HL-60 (cell line): ENCODE measurements at regions not wholly inside any gene's neighbourhood (a gene's known extent, or its start where the extent isn't known, plus 50 kb on each side); places are given as distances from the start of the nearest gene placed in this dataset.

Experiments used
- CTCF ChIP-seq: IDR thresholded peaks from one replicate; pipeline ENCODE4 v1.5.1; 2011; ENCODE audit warnings: low read length, control low read depth, inconsistent platforms; ENCODE audit not compliant: insufficient read depth
- GABPA ChIP-seq: IDR thresholded peaks from 2 replicates; pipeline ENCODE4 v1.6.1; 2012; ENCODE audit warnings: low read depth
- POLR2AphosphoS5 ChIP-seq: IDR thresholded peaks from 2 replicates; pipeline ENCODE4 v1.6.1; 2012; ENCODE audit warnings: low read depth
- REST ChIP-seq: IDR thresholded peaks from 2 replicates; pipeline ENCODE4 v1.6.1; 2012; ENCODE audit warnings: low read depth; ENCODE audit not compliant: insufficient replicate concordance
- SPI1 ChIP-seq: IDR thresholded peaks from 2 replicates; pipeline ENCODE4 v1.6.1; 2012; ENCODE audit warnings: low read depth, mild to moderate bottlenecking, borderline replicate concordance

DNA sequence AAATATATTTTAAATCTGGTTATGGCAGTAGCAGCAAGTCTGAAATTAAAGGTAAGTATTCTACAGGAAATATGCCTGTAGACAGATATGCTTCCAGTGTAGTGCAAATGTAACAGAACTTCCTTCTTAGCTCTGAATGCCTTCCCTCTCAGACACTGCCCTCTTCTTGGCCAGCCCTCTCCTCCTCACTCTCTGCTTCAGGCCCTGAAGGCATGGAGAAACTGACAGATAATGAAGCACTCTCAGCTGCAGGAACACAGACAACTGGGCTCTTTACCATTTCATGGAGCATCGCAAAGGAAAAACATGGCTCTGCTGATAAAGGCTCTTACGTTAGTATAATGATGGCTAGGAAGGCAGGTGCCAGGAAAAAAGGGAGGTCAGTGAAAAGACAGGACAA is 431.5 kb upstream of the RASGEF1B start:
- TF ChIP-seq CTCF = no peak
- no peak for TF ChIP-seq GABPA
- TF ChIP-seq POLR2AphosphoS5 = no peak
- TF ChIP-seq REST = no peak
- TF ChIP-seq SPI1 = no peak
